IPS DF 6.9 (cell line): ENCODE measurements at regions not wholly inside any gene's neighbourhood (a gene's known extent, or its start where the extent isn't known, plus 50 kb on each side); places are given as distances from the start of the nearest gene placed in this dataset.

Source experiments
- DNase-seq: peaks from one replicate; pipeline ENCODE4 v3.0.0-alpha.2; 2013; ENCODE audit warnings: low read depth, low spot score
- H3K27ac ChIP-seq: one replicate; pipeline ENCODE4 v1.5.1; 2013; ENCODE audit warnings: low read length, control low read depth
- H3K27me3 ChIP-seq: 2 replicates; pipeline ENCODE4 v1.6.1; 2013; ENCODE audit warnings: mild to moderate bottlenecking, low read length; ENCODE audit not compliant: control insufficient read depth, insufficient read depth
- H3K36me3 ChIP-seq: 2 replicates; pipeline ENCODE4 v1.6.1; 2013; ENCODE audit warnings: low read length; ENCODE audit not compliant: control insufficient read depth, insufficient read depth
- H3K4me1 ChIP-seq: 2 replicates; pipeline ENCODE4 v1.6.1; 2013; ENCODE audit warnings: low read length; ENCODE audit not compliant: control insufficient read depth, insufficient read depth
- H3K4me3 ChIP-seq: 2 replicates; pipeline ENCODE4 v1.5.1; 2013; ENCODE audit warnings: mild to moderate bottlenecking, low read length
- H3K9me3 ChIP-seq: 2 replicates; pipeline ENCODE4 v1.6.1; 2013; ENCODE audit warnings: low read length, inconsistent platforms; ENCODE audit not compliant: control insufficient read depth, insufficient read depth
- WGBS: extraction: QIAGEN DNeasy Blood & Tissue Kit; methylation state at CpG from one replicate; pipeline ENCODE4 v1.1.7; 2013; ENCODE audit warnings: mixed read lengths, missing lambda C conversion rate; ENCODE audit not compliant: insufficient read length, insufficient coverage; 5-methylcytosine and 5-hydroxymethylcytosine counted together

DNA sequence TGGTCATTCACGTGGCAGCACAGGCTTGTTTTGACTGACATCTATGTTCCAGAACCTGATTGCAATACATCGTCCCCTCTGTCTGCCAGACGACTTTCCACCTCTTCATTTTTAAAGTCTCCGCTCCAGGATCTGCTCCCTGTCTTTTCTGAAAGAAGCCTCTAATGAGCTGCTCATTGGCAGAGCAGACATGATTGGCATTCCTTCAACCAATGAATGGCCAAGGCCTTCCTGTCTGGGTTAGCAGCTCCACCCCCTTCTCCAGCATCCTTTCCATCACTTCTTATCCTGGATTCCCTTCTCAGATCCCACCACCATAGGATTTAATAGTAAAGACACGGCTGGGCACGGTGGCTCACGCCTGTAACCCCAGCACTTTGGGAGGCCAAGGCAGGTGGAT, 202.7 kb upstream of the KLF3 start:
- no peak for DNase-seq
- Histone ChIP-seq H3K27ac (no peak overlapping the region), H3K27me3 (no peaks in the 10 kb centered on the region), H3K36me3 (no peaks in the 10 kb centered on the region), H3K4me3 (no peak overlapping the region), H3K4me1 (no peaks in the 10 kb centered on the region), H3K9me3 (no peaks in the 10 kb centered on the region)
- no CpG with 5 or more reads among the region's 7 CpGs for WGBS

GRCh38 chr4:38462367-38463055, 201.5 kb upstream of the KLF3 start:
- H3K36me3 ChIP-seq = no peaks in the 10 kb centered on the region
- H3K9me3 ChIP-seq = no peaks in the 10 kb centered on the region
- no peak overlapping the region for H3K4me3 ChIP-seq
- no CpG with 5 or more reads among the region's 6 CpGs for WGBS
- H3K4me1 ChIP-seq = no peaks in the 10 kb centered on the region
- H3K27me3 ChIP-seq = no peaks in the 10 kb centered on the region
- H3K27ac ChIP-seq = no peak overlapping the region
- DNase-seq = no peak

DNA sequence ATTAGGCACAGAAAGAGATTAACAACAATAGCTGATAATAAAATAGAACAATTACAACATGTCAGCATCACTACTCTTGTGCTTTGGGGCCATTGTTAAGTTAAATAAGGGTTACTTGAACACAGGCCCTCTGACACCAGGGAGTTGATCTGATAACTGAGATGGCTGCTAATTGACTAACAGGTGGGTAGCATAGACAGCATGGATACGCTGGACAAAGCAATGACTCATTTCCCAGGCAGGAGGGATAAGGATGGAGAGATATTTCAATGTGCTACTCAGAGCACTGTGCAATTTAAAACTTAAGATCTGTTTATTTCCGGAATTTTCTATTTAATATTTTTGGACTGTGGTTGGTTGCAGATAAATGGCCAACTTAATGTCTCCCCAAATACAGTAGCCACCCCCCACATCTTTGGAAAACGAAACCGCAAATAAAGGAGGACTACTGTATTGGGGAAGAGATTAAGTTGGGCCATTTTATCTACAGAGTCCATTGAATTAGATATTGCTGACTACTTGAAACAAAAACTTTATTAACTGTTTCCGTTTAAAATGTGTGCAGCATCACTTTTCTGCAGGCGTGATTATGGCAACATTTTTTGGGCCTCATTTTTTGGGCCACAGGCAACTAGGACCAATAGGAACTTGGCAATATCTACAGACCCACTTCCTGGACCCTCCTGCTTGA, 200.6 kb upstream of the KLF3 start:
- no peak for DNase-seq
- Histone ChIP-seq H3K27me3 (no peaks in the 10 kb centered on the region), H3K9me3 (no peaks in the 10 kb centered on the region), H3K27ac (no peak overlapping the region), H3K4me3 (no peak overlapping the region), H3K4me1 (no peaks in the 10 kb centered on the region), H3K36me3 (no peaks in the 10 kb centered on the region)
- WGBS = no CpG with 5 or more reads among the region's 6 CpGs

- Histone ChIP-seq H3K27me3 (no peaks in the 10 kb centered on the region), H3K9me3 (no peaks in the 10 kb centered on the region), H3K4me3 (no peak overlapping the region), H3K36me3 (no peaks in the 10 kb centered on the region), H3K4me1 (no peaks in the 10 kb centered on the region), H3K27ac (no peak overlapping the region)
- DNase-seq = no peak
- WGBS = no CpG with 5 or more reads among the region's 4 CpGs
Measured at GRCh38 chr4:38464328-38464727, 199.7 kb upstream of the KLF3 start.

- no peaks in the 10 kb centered on the region for H3K4me1 ChIP-seq
- H3K27me3 ChIP-seq = no peaks in the 10 kb centered on the region
- no peaks in the 10 kb centered on the region for H3K9me3 ChIP-seq
- no CpG with 5 or more reads among the region's 1 CpG for WGBS
- H3K36me3 ChIP-seq = no peaks in the 10 kb centered on the region
- DNase-seq = no peak
- no peak overlapping the region for H3K4me3 ChIP-seq
- no peak overlapping the region for H3K27ac ChIP-seq
Measured at GRCh38 chr4:38466401-38466800, 197.6 kb upstream of the KLF3 start.

GRCh38 chr4:38467296-38467695, 196.7 kb upstream of the KLF3 start:
- no peak overlapping the region for H3K27ac ChIP-seq
- no peaks in the 10 kb centered on the region for H3K36me3 ChIP-seq
- H3K9me3 ChIP-seq = no peaks in the 10 kb centered on the region
- no peaks in the 10 kb centered on the region for H3K27me3 ChIP-seq
- H3K4me3 ChIP-seq = no peak overlapping the region
- no peaks in the 10 kb centered on the region for H3K4me1 ChIP-seq
- no peak for DNase-seq
- no CpG with 5 or more reads among the region's 1 CpG for WGBS

DNA sequence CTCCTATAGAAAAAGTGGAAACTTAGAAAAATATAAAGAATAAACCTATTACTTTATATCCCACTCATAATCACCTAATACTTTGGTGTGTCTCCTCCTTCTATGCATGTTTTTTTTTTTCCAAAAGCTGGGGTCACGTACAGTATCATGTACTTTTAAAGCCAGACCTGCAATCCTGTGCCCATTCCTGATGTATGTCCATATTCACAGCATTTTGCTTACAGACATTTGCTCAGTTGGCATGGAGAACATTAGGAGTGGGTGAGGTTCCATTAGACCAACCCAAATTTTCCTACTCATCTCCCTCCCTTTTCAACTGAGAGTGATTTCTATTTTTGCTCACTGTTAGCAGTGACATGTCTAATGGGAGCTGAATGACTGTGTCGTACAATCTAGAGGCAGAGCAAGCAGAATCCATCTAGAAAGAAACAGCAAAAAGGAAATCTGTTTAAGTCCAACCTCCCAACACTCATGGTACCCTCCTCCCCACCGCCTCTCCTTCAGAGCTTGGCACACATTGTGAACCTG, 195.6 kb upstream of the KLF3 start:
- H3K9me3 ChIP-seq = no peaks in the 10 kb centered on the region
- no peak overlapping the region for H3K4me3 ChIP-seq
- H3K4me1 ChIP-seq = no peaks in the 10 kb centered on the region
- no peaks in the 10 kb centered on the region for H3K36me3 ChIP-seq
- WGBS = no CpG with 5 or more reads among the region's 3 CpGs
- DNase-seq = no peak
- no peaks in the 10 kb centered on the region for H3K27me3 ChIP-seq
- H3K27ac ChIP-seq = no peak overlapping the region

- no peak overlapping the region for H3K4me3 ChIP-seq
- H3K9me3 ChIP-seq = no peaks in the 10 kb centered on the region
- no peaks in the 10 kb centered on the region for H3K36me3 ChIP-seq
- no CpG with 5 or more reads among the region's 3 CpGs for WGBS
- DNase-seq = no peak
- H3K4me1 ChIP-seq = no peaks in the 10 kb centered on the region
- H3K27ac ChIP-seq = no peak overlapping the region
- H3K27me3 ChIP-seq = no peaks in the 10 kb centered on the region
Measured at GRCh38 chr4:38469410-38469809, 194.6 kb upstream of the KLF3 start.

DNA sequence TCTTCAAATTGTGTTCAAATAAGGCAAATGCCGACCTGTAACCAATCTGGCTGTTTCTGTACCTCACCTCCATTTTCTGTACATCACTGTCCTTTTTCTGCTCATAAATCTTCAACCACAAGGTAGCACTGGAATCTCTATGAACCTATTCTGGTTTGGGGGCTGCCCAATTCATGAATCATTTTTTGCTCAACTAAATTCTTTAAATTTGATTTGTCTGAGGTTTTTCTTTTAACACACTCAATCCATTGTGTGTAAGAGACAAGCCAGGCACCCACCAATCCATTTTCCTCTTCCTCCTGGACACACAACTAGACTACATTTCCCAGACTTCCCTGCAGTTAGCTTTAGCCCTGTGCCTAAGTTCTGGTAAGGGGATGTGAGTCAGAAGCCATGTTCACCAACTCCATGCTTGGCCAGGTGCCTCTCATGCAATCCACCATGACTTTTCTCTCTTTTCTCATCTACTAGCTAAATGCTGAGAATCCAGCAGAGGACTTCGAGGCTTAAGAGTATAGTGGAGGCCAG, 193.2 kb upstream of the KLF3 start:
- DNase-seq = no peak

GRCh38 chr4:38482696-38483095, 181.3 kb upstream of the KLF3 start:
- H3K27ac ChIP-seq = no peak overlapping the region
- H3K27me3 ChIP-seq = no peaks in the 10 kb centered on the region
- no CpG with 5 or more reads among the region's 1 CpG for WGBS
- no peak for DNase-seq
- no peaks in the 10 kb centered on the region for H3K4me1 ChIP-seq
- no peaks in the 10 kb centered on the region for H3K9me3 ChIP-seq
- no peak overlapping the region for H3K4me3 ChIP-seq
- H3K36me3 ChIP-seq = no peaks in the 10 kb centered on the region

More for the DNA sequence above, 193.2 kb upstream of the KLF3 start:
- H3K27ac ChIP-seq = no peak overlapping the region
- no CpG with 5 or more reads among the region's 2 CpGs for WGBS
- no peaks in the 10 kb centered on the region for H3K27me3 ChIP-seq
- no peak overlapping the region for H3K4me3 ChIP-seq
- H3K4me1 ChIP-seq = no peaks in the 10 kb centered on the region
- H3K36me3 ChIP-seq = no peaks in the 10 kb centered on the region
- H3K9me3 ChIP-seq = peaks cover 1% of the 10 kb centered on the region; the same call in 1 of the 2 replicates
